ENCODE measurements at regions not wholly inside any gene's neighbourhood (a gene's known extent, or its start where the extent isn't known, plus 50 kb on each side); places are given as distances from the start of the nearest gene placed in this dataset.

DNA sequence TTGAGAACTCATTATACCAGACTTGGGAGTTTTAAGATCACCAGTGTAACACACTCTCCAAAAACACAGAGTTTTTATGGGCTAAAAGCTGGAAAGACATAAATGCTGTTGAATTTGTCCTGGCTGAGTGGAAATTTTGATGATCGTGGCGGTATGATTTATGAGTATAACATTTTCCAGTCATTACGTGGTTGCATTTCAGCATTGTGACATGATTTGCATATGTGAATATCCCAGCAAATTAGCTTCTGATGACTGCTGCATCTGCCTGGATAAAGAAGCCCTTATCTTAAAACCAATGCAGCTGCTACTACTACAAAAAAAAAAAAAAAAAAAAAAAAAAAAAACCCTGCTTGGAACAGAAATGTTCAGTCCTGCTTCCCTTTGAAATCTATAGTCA lies 850.9 kb downstream of the TFAP2A start:
- no peak for DNase-seq

DNA sequence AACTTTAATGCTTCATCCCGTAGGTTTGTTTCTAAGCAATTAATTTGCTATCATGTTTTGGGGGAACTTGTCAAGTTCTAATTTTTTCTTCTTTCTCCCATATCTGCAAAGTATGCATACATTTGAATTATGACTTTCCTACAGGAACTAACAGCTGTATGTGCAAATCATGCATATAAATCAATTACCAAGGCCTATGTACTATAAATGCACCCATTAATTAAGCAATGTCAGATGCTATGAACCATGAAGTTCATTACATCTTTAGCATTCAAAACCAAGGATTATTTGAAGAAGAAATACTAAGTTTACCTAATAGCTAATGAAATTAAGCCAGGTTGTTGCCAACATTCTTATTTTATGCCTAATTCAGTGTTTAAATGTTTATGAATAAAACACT lies 851.3 kb downstream of the TFAP2A start:
- no peak for DNase-seq

DNA sequence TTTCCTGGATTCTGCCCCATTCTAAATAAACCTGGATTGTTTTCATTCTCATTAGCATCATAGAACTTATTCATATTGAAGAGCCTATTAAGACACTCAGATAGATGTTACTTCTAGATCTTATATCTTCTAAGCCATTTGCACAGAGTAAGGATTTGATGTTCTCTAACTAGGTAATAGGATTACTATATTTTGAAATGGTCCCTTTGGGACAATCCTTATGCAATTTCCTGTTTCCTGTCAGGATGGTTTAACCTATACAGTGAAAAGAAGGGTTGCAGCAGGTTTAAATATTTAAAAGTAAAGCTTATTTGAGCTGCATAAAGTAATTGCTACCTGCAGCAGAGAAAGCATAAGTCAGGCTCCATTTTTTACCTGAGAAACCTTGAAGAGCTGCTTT lies 860.1 kb downstream of the TFAP2A start:
- DNase-seq = no peak

DNA sequence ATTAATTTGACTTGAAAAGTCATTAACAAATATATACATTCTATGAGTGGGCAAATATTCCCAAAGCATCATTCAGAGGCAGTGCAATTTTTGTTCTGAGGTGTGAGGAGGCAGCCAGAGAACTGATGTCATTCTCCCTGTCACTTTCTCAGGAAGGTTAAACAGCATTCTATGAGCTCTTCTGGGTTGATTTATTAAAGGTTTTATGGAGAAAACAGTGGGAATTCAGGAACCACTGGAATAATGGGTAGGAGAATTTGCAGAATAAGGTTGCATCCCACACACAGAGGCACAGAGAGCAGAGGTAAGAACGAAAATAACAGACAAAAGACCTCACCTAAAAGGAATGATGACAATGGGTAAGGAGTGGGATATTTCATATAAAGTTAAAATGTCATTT lies 860.6 kb downstream of the TFAP2A start:
- no peak for DNase-seq

DNA sequence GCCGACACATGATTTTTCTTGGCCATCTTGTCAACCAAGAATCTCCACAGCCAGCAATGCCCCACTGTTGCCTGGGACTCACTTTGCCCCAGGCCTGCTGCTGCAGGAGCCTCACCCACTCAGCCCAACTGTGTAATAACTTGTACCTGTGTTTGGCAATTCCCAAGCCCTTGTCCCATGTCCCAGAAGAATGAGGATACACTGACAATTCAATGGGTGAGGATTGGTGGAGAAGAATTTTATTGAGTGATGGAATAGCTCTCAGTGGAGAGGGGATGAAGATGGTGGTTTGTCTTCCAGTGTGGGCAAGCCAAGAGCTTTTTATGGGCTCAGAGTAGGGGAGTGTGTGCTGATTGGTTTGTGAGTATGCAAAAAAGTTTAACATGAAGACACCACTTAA lies 861.9 kb downstream of the TFAP2A start:
- DNase-seq = no peak

DNA sequence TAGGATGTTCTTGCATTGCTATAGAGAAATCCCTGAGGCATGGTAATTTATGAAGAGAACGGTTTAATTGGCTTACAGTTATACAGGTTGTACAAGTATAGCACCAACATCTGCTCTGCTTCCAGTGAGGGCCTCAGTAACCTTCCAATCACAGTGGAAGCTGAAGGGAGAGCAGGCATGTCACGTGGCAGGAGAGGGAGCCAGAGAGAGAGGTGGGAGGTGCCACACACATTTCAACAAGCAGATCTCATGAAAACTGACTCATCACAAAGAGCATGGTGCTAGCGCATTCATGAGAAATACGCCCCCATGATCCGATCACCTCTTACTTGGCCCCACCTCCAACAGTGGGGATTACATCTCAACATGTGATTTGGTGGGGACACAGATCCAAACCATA lies 871.2 kb downstream of the TFAP2A start:
- DNase-seq = no peak

DNA sequence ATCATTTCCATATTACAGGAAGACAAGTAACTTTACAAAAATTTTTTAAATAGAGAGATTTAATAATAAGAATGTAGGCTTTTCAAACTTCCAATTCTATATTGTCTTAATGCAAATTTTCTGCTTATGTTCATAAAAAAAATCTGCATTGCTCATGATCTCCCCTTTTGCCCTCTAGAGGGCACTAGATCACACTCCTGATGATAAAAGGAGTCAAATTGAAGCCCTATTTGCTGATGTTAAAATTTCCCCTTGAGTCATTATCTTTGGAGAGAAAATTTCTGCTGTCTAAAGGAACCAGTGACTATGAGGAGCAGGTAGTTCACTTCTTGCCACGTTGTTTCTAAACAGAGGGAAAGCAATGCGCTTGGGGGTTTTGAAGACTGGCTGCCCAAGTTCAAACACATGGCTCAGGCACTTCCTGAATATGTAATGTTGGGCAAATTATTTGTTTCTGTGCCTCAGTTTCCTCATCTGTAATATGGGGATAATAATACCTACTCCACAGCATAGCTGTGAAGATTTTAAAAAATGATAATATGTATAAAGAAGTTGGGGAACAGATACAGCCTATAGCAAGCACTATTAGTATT lies 874.2 kb downstream of the TFAP2A start:
- peak in 1 of 5 experiments; percentile 35 for DNase-seq

DNA sequence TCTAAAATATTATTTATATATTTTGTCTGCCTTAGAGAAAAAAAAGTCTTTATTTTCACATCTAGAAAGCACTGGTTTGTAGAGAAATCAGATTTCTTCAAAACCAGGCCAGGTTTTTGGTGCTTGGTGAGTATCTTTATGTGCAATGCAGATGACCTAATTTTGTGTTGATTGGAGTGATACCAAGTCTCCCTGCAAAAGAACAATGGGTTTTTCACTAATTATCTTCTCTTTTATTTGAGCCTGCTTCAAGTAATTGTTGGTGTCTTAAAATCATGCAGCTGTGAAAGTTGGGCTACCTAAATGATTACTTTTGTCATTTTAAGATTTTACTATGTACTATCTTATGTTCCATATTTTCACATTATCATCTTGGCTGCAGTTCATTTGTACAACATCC lies 874.7 kb downstream of the TFAP2A start:
- no peak for DNase-seq

DNA sequence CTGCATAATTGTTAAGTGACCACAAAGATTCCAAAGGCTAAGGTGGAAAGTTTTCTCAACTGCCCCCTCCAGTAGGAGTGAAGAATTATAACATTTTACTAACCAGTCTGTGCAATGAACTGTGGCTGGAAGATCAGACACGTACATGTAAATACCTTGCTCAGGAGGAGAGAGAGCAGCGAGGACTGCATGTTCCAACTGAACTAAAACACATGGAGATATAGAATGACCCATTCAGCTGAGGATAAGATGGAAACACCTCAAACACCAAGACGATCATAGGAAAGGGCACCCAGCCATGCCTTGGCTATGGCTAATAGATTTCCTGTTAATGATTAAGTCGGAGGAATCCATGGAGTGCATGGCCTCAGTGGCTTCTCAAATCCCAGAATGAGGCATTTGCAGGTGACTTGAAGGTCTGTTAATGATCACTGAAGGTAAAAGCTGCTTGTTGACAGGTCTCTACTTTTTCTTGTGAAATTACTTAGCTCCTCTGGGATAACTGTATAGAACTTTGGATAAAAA lies 875.6 kb downstream of the TFAP2A start:
- DNase-seq = no peak

DNA sequence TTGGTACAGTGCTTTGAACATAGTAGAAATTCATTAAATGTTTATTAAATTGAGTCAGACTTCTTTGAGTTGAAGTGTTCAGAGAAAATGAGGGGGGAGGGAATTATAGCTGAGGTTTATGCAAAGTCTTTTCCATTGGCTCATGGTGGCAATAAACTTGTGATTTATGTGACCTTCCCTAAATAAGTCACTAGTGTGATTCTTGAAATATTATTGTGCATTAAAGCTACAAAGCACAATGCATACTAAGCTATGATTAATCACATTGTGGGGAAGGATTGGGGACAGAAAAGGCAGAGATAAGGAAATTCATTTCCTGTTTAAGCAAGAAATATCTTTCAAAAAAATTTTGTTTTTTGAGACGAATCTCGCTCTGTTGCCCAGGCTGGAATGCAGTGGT lies 877.5 kb downstream of the TFAP2A start:
- DNase-seq = no peak

DNA sequence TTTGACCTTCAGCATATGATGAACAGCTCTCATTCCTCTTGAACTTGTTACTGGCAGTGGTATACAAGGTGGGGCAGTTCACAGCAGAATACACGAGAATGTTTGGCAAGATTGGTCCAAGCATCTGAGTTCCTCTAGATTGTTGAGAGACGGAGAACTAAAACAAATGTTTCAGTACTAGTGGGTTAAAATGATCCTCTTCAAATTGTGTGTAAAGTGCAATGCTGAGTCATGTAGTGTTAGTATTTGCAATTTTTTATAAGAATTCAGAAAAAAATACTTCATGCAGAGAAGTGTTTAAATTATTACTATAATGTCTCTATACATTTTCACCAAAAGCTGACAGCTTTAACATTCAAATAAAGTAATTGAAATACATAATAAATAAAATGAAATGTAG lies 879.8 kb downstream of the TFAP2A start:
- DNase-seq = no peak

DNA sequence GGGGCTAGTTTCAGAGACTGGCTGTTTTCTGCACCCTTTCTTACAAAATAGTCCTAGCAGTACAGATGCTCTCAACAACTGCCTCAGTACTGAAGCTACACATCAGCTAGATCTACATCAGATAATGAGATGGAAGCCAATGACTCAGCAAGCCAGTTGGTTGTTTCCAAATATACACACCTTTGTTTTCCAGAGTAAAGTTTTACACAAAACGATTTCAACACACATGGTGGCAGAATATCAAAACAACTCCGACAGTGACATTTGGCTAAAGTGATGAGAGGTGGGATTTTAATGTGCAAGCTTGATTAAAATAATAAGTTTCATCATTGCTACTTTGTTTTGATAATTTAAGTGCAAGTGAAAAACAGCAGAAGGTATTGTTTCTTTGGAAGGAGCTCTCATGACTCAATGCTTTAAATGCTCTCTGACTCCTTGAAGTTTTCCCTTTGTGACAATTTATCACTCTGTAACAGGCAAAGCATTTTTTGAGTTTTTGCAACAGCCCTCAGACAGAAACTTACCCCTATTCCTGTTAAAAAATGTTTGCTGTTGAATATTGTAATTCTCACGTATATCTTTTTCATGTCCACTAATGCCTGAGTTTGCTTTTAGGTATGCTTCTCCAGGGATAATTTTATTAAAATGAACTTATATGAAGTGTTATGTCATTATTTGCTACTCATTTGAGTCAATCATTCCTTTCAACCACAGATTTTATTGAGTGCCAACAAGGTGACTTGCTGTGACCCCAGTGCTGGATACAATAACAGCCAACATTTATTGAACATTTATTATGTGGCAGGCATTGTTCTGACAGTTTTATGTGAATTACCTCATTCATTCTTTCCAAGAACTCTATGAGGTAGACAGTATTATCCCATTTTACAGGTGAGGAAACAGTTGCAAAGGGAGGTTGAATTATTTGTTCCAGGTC lies 882.0 kb downstream of the TFAP2A start:
- DNase-seq = peak in 1 of 5 experiments; percentile 57

DNA sequence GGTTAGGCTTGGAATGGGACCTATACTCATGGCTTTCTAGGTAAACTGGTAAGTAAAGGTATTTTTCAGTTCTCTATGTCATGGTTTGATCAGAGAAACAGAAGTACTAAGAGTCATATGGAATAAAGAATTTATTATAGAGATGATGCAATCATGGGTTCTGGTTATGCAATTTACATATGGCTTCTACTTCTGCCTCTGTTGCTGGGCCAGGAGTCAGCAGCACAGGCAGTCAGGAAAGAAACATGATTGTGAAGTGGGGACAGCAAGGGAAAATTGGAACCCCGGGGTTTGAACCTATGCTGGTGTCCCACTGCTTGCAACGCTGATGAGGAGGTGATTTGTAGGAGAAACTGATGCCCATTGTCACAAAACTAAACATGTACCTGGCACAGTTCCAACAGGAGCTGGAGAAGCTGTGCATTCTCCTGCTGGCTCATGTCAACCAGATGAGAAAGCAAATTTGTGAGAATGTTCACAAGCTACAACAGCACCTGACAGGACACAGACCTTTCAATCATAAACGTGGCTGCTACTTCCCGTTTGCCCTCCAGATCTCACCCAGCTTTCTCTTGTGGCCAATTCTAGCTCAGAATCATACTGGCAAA lies 887.1 kb downstream of the TFAP2A start:
- no peak for DNase-seq

DNA sequence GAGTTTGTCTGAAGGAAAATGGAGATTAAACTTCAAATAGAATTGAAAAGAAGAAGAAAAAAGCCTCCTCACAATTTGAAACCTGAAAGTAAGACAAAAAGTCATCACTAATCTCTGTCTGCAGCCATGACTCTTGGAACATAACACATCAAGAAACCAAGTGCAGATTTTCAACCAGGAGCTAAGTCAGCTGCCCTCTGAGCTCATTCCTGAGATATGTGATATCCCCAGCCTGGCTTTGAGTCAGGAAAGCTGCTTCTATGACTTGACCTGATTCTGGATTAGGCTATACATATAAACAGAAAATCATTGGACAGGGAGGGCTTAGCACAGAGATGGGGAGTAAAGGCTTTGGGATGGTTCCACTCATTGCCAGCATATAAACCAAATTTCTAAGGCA lies 891.4 kb downstream of the TFAP2A start:
- DNase-seq = no peak

DNA sequence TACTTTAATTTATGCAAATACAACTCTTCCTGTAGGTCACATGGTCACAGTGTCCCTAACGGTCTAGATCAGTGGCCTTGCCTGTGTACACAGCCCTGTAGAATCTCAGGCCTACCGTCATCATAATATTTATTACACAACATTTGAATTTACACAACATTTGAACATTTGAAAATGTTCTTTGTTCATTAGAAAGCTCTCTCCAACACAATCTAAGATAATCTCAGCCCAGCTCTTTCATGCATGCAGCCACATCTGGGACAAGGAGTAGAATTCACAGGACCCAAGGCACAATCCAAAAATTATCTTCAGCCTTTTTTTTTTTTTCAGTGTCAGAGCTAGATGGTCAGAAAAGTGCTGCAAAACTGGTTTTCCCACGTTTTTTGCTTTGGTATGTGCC lies 892.8 kb downstream of the TFAP2A start:
- DNase-seq = no peak

DNA sequence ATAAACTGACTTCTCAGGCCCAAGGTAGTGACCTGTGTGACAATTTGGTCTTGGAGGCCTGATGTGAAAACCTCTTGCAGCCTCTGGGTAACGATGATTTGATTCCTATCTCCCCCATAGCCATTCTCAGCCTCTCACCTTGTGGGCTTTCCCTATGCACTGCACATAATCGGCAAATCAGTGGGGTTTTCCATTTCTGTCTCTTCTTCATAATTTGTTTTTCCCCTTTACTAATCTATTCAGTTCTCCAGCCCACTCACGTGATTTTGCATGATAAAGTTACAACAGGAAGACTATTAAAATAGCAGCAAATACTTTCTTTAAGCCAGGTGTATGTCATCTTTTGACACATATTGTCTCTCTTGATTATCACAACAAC lies 893.7 kb downstream of the TFAP2A start:
- DNase-seq = peak in 1 of 5 experiments; percentile 75

DNA sequence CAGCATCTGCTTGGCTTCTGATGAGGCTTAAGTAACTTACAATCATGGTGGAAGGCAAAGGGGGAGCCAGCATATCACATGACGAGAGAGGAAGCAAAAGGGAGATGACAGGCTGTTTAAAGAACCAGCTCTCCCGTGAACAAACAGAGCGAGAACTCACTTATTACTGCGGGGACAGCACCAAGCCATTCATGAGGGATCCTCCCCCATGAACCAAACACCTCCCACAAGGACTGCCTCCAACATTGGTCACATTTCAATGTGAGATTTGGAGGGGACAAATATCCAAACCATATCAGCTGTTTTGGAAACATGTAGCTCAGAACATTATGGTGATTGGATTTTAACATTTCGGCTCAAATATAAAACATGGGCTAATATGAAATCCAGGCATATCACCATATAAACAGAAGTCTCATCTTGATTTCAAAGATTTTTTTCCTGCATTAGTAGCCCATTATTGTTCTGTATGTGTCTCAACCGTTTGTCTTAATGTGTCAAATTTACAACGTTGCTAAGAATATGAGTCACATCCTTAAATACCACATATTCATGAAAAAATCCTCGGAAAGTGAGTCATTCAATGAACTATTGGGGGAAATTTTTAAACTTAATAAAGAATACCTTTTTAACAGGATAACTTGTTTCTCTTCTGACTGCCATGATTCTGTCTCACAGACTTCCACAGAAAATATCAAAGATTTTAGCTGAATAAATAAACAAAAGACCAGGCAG lies 894.3 kb downstream of the TFAP2A start:
- DNase-seq = peak in 1 of 5 experiments; percentile 77

DNA sequence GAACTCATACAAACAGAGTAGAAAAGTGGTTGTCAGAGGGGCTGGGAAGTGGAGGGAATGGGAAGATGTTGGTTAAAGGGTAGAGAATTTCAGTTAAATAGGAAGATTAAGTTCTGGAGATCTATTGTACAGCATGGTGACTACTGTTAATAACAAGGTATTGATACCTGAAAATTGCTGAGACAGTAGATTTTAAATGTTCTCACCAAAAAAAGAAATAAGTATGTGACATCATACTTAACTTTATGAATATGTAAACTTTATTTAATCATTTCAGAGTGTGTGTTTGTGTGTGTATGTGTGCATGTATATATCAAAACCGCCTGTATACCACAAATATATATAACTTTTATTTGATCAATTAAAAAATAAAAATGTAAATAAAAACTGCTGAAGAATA lies 896.4 kb downstream of the TFAP2A start:
- no peak for DNase-seq

DNA sequence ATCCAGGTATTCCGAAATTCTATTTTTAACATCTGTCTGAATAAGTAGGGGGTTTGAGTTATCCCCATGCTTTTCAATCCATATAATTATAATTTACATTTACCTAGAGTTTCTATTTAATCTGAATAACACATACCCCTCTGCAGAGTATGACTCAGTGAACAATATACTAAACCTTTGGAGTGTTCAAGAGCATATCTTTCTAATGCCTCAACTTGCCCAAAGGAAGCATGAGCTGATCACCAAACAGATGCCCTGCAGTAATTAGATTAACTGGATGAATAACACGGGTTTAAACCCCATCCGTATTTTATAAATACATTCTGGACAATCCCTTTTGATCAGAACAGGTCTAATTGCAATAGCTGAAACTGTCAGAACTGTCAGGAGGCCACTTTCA lies 897.1 kb downstream of the TFAP2A start:
- no peak for DNase-seq

DNA sequence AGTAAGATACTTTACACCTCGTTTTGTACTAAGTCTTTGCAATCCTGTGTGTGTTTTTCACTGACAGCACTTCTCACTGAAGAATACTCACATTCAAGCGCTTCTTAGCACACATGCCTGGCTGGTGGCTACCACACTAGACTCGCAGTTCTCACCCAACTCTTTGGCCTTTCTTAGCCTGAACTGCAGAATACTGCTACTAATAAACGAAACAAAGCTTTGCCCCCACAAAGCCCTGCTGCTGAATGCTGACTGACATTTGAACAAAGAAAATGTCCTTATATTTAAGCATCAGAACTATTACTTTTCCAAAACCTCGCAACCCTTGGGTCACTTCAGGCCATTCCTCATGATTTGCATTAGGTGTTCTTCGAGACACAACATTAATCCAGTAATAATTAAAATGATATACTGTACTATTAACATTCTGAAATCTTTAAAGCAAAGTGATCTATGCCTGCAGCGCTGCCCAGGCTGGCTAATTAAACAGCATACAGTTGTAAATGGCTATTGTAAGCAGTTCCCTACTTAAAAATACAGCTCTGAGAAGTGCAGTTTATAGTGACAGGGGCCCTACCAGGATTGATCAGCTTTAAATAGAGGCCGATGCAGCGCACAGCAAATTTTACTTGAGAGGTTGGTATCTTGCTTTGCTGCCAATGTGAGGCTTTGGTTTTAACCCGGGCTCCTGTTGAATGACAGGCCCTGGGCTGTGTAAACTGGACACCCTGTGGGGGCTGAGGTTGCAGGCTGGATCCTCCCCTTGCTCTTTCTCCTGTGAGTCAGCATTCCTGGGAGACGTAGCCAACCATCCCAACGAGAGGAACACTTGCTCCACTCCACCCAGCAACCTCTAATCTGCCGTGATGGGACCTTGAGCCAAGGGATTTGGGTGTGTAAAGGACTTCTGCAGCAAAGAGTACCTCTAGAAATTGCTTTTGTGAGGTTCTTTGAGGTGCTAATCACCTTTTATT lies 899.0 kb downstream of the TFAP2A start:
- DNase-seq = no peak

DNA sequence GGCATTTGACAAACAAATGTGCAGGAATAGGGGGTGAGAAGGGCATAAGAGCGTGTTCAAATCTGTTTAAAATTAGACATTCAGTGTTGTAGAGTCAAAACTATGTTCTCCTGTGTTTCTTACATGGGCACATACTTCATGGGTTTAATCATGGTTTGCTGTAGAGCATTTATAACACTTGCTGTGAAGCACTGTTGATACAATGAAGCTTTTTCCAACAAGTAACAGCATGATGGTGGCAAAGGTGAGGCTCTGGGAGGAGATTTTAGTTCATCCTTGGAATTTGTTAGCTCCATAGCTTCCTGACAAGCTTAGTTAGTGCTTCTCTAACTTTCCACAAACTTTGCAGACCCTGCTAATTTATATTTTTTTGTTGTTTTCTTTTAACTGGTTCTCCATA lies 900.7 kb downstream of the TFAP2A start:
- DNase-seq = no peak

DNA sequence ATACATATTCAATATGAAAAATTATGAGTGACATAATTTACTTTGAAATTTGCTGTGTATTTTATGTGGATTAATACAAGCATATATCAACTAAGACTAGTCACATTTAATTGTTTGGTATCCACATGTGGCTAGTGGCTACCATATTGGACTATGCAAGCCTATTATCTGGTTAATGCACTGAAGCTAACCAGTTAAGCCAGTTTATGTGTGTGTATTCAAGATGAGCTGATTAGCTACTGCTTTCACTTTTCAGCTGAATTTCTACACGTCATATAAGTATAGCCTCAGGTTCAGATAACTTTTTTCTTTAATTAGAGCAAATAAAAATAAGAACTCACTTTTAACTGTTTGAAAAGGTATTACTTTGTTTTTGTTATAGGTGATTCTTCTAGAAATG lies 903.7 kb downstream of the TFAP2A start:
- no peak for DNase-seq
